ENCODE measurements at regions not wholly inside any gene's neighbourhood (a gene's known extent, or its start where the extent isn't known, plus 50 kb on each side); places are given as distances from the start of the nearest gene placed in this dataset.

DNA sequence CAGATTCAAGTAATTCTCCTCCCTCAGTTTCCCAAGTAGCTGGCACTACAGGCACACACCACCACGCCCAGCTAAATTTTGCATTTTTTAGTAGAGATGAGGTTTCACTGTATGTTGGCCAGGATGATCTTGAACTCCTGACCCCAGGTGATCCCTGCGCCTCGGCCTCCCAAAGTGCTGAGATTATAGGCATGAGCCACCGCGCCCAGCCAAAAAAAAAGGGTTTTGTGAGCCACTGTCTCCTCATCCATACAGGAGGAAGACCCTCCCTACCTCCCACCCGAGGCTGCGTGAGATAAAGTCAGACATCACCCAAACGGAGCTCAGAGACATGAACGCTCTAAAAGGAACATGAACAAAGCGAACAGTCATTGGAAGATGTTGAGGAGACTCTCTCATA is 745.7 kb downstream of the BRD1 start:
- no peak overlapping the region for H3K4me2 ChIP-seq (ENCODE audit: low read length)
- H3F3A ChIP-seq (ENCODE audit: control insufficient read depth, insufficient read depth), result no peaks in the 10 kb centered on the region
- no peaks in the 10 kb centered on the region for H3K9me3 ChIP-seq (ENCODE audit: control insufficient read depth, insufficient read depth, low read length)
- H4K20me1 ChIP-seq (ENCODE audit: control insufficient read depth, insufficient read depth, low read depth, low read length), result no peaks in the 10 kb centered on the region
- H3K79me2 ChIP-seq (ENCODE audit: control insufficient read depth, low read length), result no peaks in the 10 kb centered on the region
- no peak overlapping the region for H3K27ac ChIP-seq (ENCODE audit: low read depth, low read length)
- no peaks in the 10 kb centered on the region for H3K27me3 ChIP-seq (ENCODE audit: control insufficient read depth, low read length)
- TF ChIP-seq, protein P1, sequence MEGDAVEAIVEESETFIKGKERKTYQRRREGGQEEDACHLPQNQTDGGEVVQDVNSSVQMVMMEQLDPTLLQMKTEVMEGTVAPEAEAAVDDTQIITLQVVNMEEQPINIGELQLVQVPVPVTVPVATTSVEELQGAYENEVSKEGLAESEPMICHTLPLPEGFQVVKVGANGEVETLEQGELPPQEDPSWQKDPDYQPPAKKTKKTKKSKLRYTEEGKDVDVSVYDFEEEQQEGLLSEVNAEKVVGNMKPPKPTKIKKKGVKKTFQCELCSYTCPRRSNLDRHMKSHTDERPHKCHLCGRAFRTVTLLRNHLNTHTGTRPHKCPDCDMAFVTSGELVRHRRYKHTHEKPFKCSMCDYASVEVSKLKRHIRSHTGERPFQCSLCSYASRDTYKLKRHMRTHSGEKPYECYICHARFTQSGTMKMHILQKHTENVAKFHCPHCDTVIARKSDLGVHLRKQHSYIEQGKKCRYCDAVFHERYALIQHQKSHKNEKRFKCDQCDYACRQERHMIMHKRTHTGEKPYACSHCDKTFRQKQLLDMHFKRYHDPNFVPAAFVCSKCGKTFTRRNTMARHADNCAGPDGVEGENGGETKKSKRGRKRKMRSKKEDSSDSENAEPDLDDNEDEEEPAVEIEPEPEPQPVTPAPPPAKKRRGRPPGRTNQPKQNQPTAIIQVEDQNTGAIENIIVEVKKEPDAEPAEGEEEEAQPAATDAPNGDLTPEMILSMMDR (IDR thresholded peaks at IDR 0.05; ENCODE audit: low read depth, low read length, poor library complexity, severe bottlenecking), result no peak
- TF ChIP-seq EZH2phosphoT487 (IDR thresholded peaks at IDR 0.05; ENCODE audit: borderline replicate concordance, low read length), result no peak
- H3K4me1 ChIP-seq (ENCODE audit: control insufficient read depth, low read length), result no peaks in the 10 kb centered on the region
- H3K36me3 ChIP-seq (ENCODE audit: control insufficient read depth, low read length), result no peaks in the 10 kb centered on the region
- H3K4me3 ChIP-seq (ENCODE audit: low read length), result no peak overlapping the region
- H3K9me2 ChIP-seq (replicated peaks; ENCODE audit: control insufficient read depth, low read length), result no peaks in the 10 kb centered on the region

DNA sequence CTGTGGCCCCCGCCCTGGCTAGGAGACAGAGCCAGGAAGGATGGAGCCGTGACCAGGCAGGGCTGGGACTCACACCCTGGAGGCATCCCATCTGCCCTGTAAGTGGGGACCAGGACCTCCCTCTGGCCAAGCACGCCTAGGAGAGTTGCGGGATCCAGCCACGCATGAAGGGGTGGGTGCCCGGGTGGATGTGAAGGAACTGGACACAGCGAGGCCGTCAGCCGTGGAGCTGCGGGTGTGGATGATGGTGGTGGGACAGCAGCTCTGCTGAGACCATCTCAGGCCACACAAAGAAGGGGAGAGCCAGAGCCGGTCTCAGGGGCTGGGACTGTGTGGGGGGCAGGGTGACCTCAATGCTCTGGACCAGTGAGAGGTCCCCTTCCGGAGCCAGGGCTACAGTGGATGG is 746.4 kb downstream of the BRD1 start:
- H3F3A ChIP-seq (ENCODE audit: control insufficient read depth, insufficient read depth), result no peaks in the 10 kb centered on the region
- H3K9me3 ChIP-seq (ENCODE audit: control insufficient read depth, insufficient read depth, low read length), result no peaks in the 10 kb centered on the region
- TF ChIP-seq, protein P1 (IDR thresholded peaks at IDR 0.05; ENCODE audit: low read depth, low read length, poor library complexity, severe bottlenecking), result no peak
- no peak for TF ChIP-seq EZH2phosphoT487 (IDR thresholded peaks at IDR 0.05; ENCODE audit: borderline replicate concordance, low read length)
- H3K36me3 ChIP-seq (ENCODE audit: control insufficient read depth, low read length), result no peaks in the 10 kb centered on the region
- H3K79me2 ChIP-seq (ENCODE audit: control insufficient read depth, low read length), result no peaks in the 10 kb centered on the region
- no peaks in the 10 kb centered on the region for H3K27me3 ChIP-seq (ENCODE audit: control insufficient read depth, low read length)
- H3K27ac ChIP-seq (ENCODE audit: low read depth, low read length), result no peak overlapping the region
- no peak overlapping the region for H3K4me2 ChIP-seq (ENCODE audit: low read length)
- no peaks in the 10 kb centered on the region for H4K20me1 ChIP-seq (ENCODE audit: control insufficient read depth, insufficient read depth, low read depth, low read length)
- H3K4me1 ChIP-seq (ENCODE audit: control insufficient read depth, low read length), result no peaks in the 10 kb centered on the region
- no peaks in the 10 kb centered on the region for H3K9me2 ChIP-seq (replicated peaks; ENCODE audit: control insufficient read depth, low read length)
- H3K4me3 ChIP-seq (ENCODE audit: low read length), result no peak overlapping the region

DNA sequence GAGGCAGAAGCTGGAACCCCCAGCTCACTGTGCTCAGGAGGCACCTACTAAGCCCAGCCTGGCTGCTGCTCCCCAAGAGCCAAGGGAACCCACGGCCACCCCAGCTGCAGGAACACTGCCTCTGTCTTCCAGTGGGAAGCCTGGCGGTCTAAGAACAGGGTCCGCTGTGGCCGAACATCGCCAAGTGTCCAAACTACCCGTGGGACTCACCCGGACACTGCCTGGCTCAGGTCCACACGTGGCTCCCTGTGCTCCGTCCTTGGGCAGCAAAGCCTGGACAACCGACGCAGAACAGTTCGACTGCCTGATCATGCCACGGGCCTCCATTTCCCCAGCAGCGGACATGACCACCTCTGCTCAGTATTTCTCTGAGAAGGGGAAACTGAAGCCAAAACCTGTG is 747.0 kb downstream of the BRD1 start:
- Histone ChIP-seq H3K9me3 (ENCODE audit: control insufficient read depth, insufficient read depth, low read length) (no peaks in the 10 kb centered on the region), H3F3A (ENCODE audit: control insufficient read depth, insufficient read depth) (no peaks in the 10 kb centered on the region)
- TF ChIP-seq, protein P1 (IDR thresholded peaks at IDR 0.05; ENCODE audit: low read depth, low read length, poor library complexity, severe bottlenecking), result no peak
- TF ChIP-seq EZH2phosphoT487 (IDR thresholded peaks at IDR 0.05; ENCODE audit: borderline replicate concordance, low read length), result no peak

More for the DNA sequence above, 747.0 kb downstream of the BRD1 start:
- Histone ChIP-seq H3K27ac (ENCODE audit: low read depth, low read length) (no peak overlapping the region), H3K9me2 (replicated peaks; ENCODE audit: control insufficient read depth, low read length) (no peaks in the 10 kb centered on the region), H3K27me3 (ENCODE audit: control insufficient read depth, low read length) (no peaks in the 10 kb centered on the region), H4K20me1 (ENCODE audit: control insufficient read depth, insufficient read depth, low read depth, low read length) (no peaks in the 10 kb centered on the region), H3K4me1 (ENCODE audit: control insufficient read depth, low read length) (no peaks in the 10 kb centered on the region), H3K36me3 (ENCODE audit: control insufficient read depth, low read length) (no peaks in the 10 kb centered on the region), H3K4me3 (ENCODE audit: low read length) (no peak overlapping the region), H3K4me2 (ENCODE audit: low read length) (no peak overlapping the region), H3K79me2 (ENCODE audit: control insufficient read depth, low read length) (no peaks in the 10 kb centered on the region)
